Heart left ventricle (tissue), 13 donors: ENCODE measurements at regions not wholly inside any gene's neighbourhood (a gene's known extent, or its start where the extent isn't known, plus 50 kb on each side); places are given as distances from the start of the nearest gene placed in this dataset.

Experiments used
- POLR2A ChIP-seq, 2 donors: fragments of 450-650 bp; IDR thresholded peaks; one replicate each; pipeline ENCODE4 v1.6.1; 2017; ENCODE audit warnings: antibody characterized with exemption in 2 of 2, mild to moderate bottlenecking in 2 of 2, moderate library complexity in 2 of 2
- TF ChIP-seq, protein P1 (sequence below), 12 donors: fragments of 200-600 bp; sonication (generic) in 4 of 12; IDR thresholded peaks; one replicate each; pipeline versions ENCODE4 v1.5.0 to v1.8.0; 2018 to 2022; ENCODE audit warnings: antibody characterized with exemption in 12 of 12, mild to moderate bottlenecking in 5 of 12
- donor health status: ischemic (EF 13 %, LVEDD 7.1; RV severe dilation, severe dysfunction).
- donor health status: DM: no; HTN: yes; CAD: no.
- donor health status: DM: no; HTN: no; CAD: no.
- donor health status: ischemic (EF 25% LVEDD 6.9; RV normal size, moderate dysfunction).
- donor health status: ischemic (EF 25% LVEDD 5.7; RV mildly dilated, moderate dysfunction).
- donor health status: ischemic (EF 35%, LVEDD 5.7; RV mildly dilated, moderate dysfunction).
- donor health status: nonischemic (EF 11% LVEDD 7.7; RV severe dilation, severe dysfunction).
- donor health status: DM: yes; HTN: yes; CAD: no.
- donor health status: PGD.
- donor health status: ischemic (EF 29% LVEDD 5.4; RV normal size, mild dysfunction).
- donor health status: nonischemic (EF 23%, LVEDD 6.1; RV moderate dilation, normal function).

DNA sequence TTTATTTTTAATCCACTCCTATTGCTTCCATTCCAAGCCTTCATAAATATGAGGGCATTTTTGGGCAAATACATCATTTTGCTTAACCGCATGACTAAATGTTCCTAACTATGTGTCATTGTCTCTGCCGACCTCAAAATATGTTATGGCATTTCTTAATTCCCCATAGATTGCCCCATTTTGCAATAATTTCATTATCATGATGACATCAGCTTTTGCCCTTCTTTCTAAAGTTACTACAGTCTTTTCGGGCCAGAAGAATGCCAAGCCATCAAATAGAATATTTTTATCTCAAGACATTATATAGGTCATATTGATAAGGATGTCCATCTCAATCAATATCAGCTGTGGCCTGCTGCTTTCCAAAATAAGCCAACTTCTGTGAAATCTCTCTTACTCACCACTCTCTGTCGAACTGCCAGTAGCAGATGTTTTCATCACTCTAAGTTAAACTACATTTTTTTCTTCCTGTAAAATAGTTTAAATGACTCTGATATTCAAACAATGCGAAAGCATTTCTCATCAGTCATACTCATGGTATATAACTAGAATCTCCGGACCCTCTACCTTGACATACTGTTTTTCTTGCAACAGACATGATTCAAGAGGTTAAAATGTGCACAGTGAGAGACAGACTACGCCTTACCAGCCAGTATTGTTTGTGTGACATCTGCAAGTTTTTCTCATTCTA lies 1254.6 kb upstream of the CELF2 start:
- TF ChIP-seq, protein P1, sequence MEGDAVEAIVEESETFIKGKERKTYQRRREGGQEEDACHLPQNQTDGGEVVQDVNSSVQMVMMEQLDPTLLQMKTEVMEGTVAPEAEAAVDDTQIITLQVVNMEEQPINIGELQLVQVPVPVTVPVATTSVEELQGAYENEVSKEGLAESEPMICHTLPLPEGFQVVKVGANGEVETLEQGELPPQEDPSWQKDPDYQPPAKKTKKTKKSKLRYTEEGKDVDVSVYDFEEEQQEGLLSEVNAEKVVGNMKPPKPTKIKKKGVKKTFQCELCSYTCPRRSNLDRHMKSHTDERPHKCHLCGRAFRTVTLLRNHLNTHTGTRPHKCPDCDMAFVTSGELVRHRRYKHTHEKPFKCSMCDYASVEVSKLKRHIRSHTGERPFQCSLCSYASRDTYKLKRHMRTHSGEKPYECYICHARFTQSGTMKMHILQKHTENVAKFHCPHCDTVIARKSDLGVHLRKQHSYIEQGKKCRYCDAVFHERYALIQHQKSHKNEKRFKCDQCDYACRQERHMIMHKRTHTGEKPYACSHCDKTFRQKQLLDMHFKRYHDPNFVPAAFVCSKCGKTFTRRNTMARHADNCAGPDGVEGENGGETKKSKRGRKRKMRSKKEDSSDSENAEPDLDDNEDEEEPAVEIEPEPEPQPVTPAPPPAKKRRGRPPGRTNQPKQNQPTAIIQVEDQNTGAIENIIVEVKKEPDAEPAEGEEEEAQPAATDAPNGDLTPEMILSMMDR (IDR thresholded peaks at IDR 0.05) = no peak
- no peak for TF ChIP-seq POLR2A (IDR thresholded peaks at IDR 0.05)
